Smooth muscle cell (in vitro differentiated cells): ENCODE measurements at regions not wholly inside any gene's neighbourhood (a gene's known extent, or its start where the extent isn't known, plus 50 kb on each side); places are given as distances from the start of the nearest gene placed in this dataset.

Experiments used
- DNase-seq: peaks from one replicate; lab custom pipeline; 2025; ENCODE audit not compliant: unreplicated experiment; lab: John Stamatoyannopoulos, UW
- H2AFZ ChIP-seq: fragments of 200-600 bp; sonication (generic); 2 replicates; pipeline ENCODE4 v1.6.0; 2016; ENCODE audit warnings: antibody characterized with exemption, low read depth, mild to moderate bottlenecking
- H3F3A ChIP-seq: fragments of 200-600 bp; sonication (generic); 2 replicates; pipeline ENCODE4 v1.6.0; 2017; ENCODE audit warnings: antibody characterized with exemption, low read depth
- H3K27ac ChIP-seq: fragments of 200-600 bp; sonication (generic); 2 replicates; pipeline ENCODE4 v1.5.1; 2016; ENCODE audit warnings: low read depth, mild to moderate bottlenecking
- H3K27me3 ChIP-seq: fragments of 200-600 bp; sonication (generic); 2 replicates; pipeline ENCODE4 v1.6.1; 2016; ENCODE audit warnings: low read depth, mild to moderate bottlenecking
- H3K36me3 ChIP-seq: fragments of 200-600 bp; sonication (generic); 2 replicates; pipeline ENCODE4 v1.5.1; 2016; ENCODE audit warnings: low read depth
- H3K4me1 ChIP-seq: fragments of 200-600 bp; sonication (generic); 2 replicates; pipeline ENCODE4 v1.5.1; 2016; ENCODE audit warnings: low read depth
- H3K4me2 ChIP-seq: fragments of 200-600 bp; sonication (generic); 2 replicates; pipeline ENCODE4 v1.6.0; 2016; ENCODE audit warnings: mild to moderate bottlenecking
- H3K4me3 ChIP-seq: fragments of 200-600 bp; sonication (generic); 2 replicates; pipeline ENCODE4 v1.5.1; 2016; ENCODE audit warnings: mild to moderate bottlenecking
- H3K79me2 ChIP-seq: fragments of 200-600 bp; sonication (generic); 2 replicates; pipeline ENCODE4 v1.6.0; 2016; ENCODE audit warnings: low read depth, mild to moderate bottlenecking
- H3K9ac ChIP-seq: fragments of 200-600 bp; sonication (generic); 2 replicates; pipeline ENCODE4 v1.6.0; 2016; ENCODE audit warnings: low read depth
- H3K9me3 ChIP-seq: fragments of 200-600 bp; sonication (generic); replicated peaks from 2 replicates; pipeline ENCODE4 v1.5.1; 2016; ENCODE audit warnings: low read depth
- H4K20me1 ChIP-seq: fragments of 200-600 bp; sonication (generic); 2 replicates; pipeline ENCODE4 v1.6.0; 2016; ENCODE audit warnings: low read depth
- WGBS: methylation state at CpG from one replicate; pipeline ENCODE4 v1.1.7; 2016; ENCODE audit warnings: low lambda C conversion rate; 5-methylcytosine and 5-hydroxymethylcytosine counted together
- TF ChIP-seq, protein P1 (sequence below): fragments of 200-600 bp; sonication (generic); IDR thresholded peaks from 2 replicates; pipeline ENCODE4 v1.5.1; 2017; ENCODE audit warnings: borderline replicate concordance, mild to moderate bottlenecking, antibody characterized with exemption; ENCODE audit not compliant: insufficient read depth, poor library complexity, severe bottlenecking

DNA sequence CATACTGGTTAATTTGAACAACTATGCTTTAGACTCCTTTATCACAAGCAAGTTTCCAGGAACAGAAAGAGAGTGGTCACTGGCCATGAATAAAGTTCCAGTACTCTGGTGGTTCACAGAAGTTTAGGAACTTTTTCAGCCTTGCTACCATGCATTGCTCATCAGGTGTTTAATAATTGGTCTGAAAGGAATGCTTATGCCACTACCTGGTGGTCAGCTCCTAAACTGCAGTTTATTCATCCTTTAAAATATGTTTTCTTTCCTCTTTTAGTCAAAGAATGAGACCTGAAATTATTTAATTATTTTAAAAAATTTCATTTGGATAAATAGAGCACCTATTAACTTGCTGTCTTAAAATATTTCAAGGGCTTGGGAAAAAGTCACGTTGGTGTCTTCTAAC, 260.1 kb upstream of the OR4E1 start:
- Histone ChIP-seq H3K4me1 (no peaks in the 10 kb centered on the region), H3K9ac (no peak overlapping the region), H3F3A (no peaks in the 10 kb centered on the region), H3K27me3 (peaks cover 10% of the 10 kb centered on the region), H3K36me3 (no peaks in the 10 kb centered on the region), H3K4me2 (no peak overlapping the region), H2AFZ (no peak overlapping the region), H3K27ac (no peak overlapping the region), H3K9me3 (no peaks in the 10 kb centered on the region), H4K20me1 (no peaks in the 10 kb centered on the region), H3K79me2 (no peaks in the 10 kb centered on the region), H3K4me3 (no peak overlapping the region)
- TF ChIP-seq, protein P1, sequence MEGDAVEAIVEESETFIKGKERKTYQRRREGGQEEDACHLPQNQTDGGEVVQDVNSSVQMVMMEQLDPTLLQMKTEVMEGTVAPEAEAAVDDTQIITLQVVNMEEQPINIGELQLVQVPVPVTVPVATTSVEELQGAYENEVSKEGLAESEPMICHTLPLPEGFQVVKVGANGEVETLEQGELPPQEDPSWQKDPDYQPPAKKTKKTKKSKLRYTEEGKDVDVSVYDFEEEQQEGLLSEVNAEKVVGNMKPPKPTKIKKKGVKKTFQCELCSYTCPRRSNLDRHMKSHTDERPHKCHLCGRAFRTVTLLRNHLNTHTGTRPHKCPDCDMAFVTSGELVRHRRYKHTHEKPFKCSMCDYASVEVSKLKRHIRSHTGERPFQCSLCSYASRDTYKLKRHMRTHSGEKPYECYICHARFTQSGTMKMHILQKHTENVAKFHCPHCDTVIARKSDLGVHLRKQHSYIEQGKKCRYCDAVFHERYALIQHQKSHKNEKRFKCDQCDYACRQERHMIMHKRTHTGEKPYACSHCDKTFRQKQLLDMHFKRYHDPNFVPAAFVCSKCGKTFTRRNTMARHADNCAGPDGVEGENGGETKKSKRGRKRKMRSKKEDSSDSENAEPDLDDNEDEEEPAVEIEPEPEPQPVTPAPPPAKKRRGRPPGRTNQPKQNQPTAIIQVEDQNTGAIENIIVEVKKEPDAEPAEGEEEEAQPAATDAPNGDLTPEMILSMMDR = no peak
- DNase-seq = no peak
- 42% methylated on average over 1 of the region's 1 CpG for WGBS

DNA sequence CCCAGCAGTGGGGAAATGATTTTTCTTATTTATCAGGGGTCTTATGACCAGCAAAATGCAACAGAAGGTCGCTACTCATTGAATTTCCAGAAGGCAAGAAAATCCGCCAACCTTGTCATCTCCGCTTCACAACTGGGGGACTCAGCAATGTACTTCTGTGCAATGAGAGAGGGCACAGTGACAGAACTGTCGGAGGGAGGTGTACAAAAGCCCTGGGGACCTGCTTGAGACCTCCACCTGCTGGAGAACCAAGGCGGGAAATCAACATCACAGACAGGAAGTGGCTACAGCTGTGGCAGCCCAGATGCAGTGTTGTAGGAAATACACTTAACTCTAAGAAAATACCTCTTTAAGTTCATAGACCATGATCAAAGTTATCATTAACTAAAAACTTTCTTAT, 250.9 kb upstream of the OR4E1 start:
- Histone ChIP-seq H3K27me3 (no peaks in the 10 kb centered on the region), H3K9ac (no peak overlapping the region), H2AFZ (no peak overlapping the region), H3K4me1 (no peaks in the 10 kb centered on the region), H3K36me3 (no peaks in the 10 kb centered on the region), H3K9me3 (no peaks in the 10 kb centered on the region), H3K4me2 (no peak overlapping the region), H3K27ac (no peak overlapping the region), H4K20me1 (no peaks in the 10 kb centered on the region), H3K79me2 (no peaks in the 10 kb centered on the region), H3K4me3 (no peak overlapping the region), H3F3A (no peaks in the 10 kb centered on the region)
- DNase-seq = no peak
- TF ChIP-seq, protein P1 = no peak
- WGBS = 70% methylated on average over 5 of the region's 5 CpGs

DNA sequence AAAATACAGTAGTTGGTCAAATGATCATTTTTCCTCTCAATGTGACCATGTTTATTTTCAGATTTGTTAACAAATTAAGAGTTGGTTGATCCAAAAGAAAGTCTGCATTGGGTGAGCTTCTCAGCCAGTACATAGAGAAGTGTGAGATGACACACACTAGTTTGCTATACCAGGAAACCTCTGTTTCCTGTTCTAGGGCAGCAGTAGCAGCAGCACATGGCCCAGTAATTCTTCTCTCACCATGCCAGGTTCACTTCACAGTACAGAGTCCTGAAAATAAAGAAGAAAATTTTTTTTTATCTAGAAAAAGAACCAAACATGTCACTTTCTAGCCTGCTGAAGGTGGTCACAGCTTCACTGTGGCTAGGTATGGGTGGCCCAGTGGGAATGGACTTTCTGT, 250.2 kb upstream of the OR4E1 start:
- Histone ChIP-seq H3K9me3 (no peaks in the 10 kb centered on the region), H3K9ac (no peak overlapping the region), H3K4me1 (no peaks in the 10 kb centered on the region), H3K79me2 (no peaks in the 10 kb centered on the region), H4K20me1 (no peaks in the 10 kb centered on the region), H3F3A (no peaks in the 10 kb centered on the region), H3K36me3 (no peaks in the 10 kb centered on the region), H3K27me3 (no peaks in the 10 kb centered on the region), H3K27ac (no peak overlapping the region), H3K4me2 (no peak overlapping the region), H2AFZ (no peak overlapping the region), H3K4me3 (no peak overlapping the region)
- TF ChIP-seq, protein P1 = no peak
- DNase-seq = no peak

DNA sequence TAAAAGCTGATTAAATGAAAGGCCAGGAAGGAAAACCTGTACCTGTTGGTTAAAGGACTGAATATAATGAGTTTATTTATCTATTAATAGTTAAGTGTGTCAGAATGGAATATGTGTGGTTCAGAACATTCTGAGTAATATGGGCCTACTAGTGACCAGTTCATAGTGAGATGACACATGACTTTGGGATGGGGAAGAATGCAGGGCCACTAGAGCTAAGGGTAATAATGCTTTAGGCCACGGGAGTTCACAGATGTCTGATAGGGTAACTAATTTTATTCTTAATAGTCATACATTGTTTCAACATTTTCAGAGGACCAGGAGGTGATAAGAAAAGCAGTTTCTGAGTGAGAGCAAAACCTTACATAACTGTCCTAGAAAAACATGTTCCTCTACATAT, 247.8 kb upstream of the OR4E1 start:
- no peaks in the 10 kb centered on the region for H3F3A ChIP-seq
- TF ChIP-seq, protein P1 = no peak
- no peak for DNase-seq
- H3K27me3 ChIP-seq = no peaks in the 10 kb centered on the region
- H2AFZ ChIP-seq = no peak overlapping the region
- no peaks in the 10 kb centered on the region for H3K9me3 ChIP-seq
- H3K9ac ChIP-seq = no peak overlapping the region
- H3K79me2 ChIP-seq = no peaks in the 10 kb centered on the region
- WGBS = 73% methylated on average over 1 of the region's 1 CpG
- no peaks in the 10 kb centered on the region for H3K4me1 ChIP-seq
- H3K4me3 ChIP-seq = no peak overlapping the region
- no peaks in the 10 kb centered on the region for H3K36me3 ChIP-seq
- no peak overlapping the region for H3K27ac ChIP-seq
- no peaks in the 10 kb centered on the region for H4K20me1 ChIP-seq
- no peak overlapping the region for H3K4me2 ChIP-seq
